ENCODE measurements at regions not wholly inside any gene's neighbourhood (a gene's known extent, or its start where the extent isn't known, plus 50 kb on each side); places are given as distances from the start of the nearest gene placed in this dataset.

- TF ChIP-seq MTA2 (IDR thresholded peaks at IDR 0.05; ENCODE audit: low read depth) (no peak), ESRRA (IDR thresholded peaks at IDR 0.05; ENCODE audit: low read length) (no peak), KDM1A (IDR thresholded peaks at IDR 0.05; ENCODE audit: borderline replicate concordance) (no peak), CBFB (IDR thresholded peaks at IDR 0.05; ENCODE audit: low read depth) (no peak), ZNF687 (IDR thresholded peaks at IDR 0.05) (no peak)
Observed at GRCh38 chr12:42933461-42934081, 344.0 kb upstream of the PRICKLE1 start (continued).

- no peak overlapping the region for H3K4me3 ChIP-seq
- POLR2A ChIA-PET = no interaction called here
- no peak overlapping the region for H3K4me2 ChIP-seq (ENCODE audit: control insufficient read depth, insufficient read depth)
- no peak overlapping the region for H3K27ac ChIP-seq (ENCODE audit: control insufficient read depth, insufficient read depth)
- no peaks in the 10 kb centered on the region for H3K4me1 ChIP-seq (ENCODE audit: control insufficient read depth, insufficient read depth, low read length)
- intact Hi-C loops (cut with micrococcal nuclease; ENCODE audit: unreplicated experiment) (no loop called here), in situ Hi-C loops (cut with MboI) (no loop called here)
- WGBS (ENCODE audit: insufficient coverage, insufficient replicate concordance, low lambda C conversion rate, missing lambda C conversion rate) = 35% methylated on average over 5 of the region's 5 CpGs
- no peak for DNase-seq (ENCODE audit: low read depth, low spot score)
- H4K20me1 ChIP-seq (ENCODE audit: control insufficient read depth, insufficient read depth) = no peaks in the 10 kb centered on the region
- no peak for ATAC-seq
- no peaks in the 10 kb centered on the region for H3K36me3 ChIP-seq (ENCODE audit: control insufficient read depth in 2 of 2, insufficient read depth in 2 of 2, low read length in 1 of 2)
- FAIRE-seq = no peak
- no peaks in the 10 kb centered on the region for H3K27me3 ChIP-seq (replicated peaks in 1 of 2; ENCODE audit: control insufficient read depth in 2 of 2, insufficient read depth in 2 of 2, low read length in 1 of 2)
- SMC1A ChIA-PET (ENCODE audit: uncharacterized antibody, unreplicated experiment) = interaction anchor here (0.9 to 1.5 kb wide), 2 partner anchors 10 to 14 kb away, joined by 3 to 4 read pairs; no protein-coding TSS in a partner anchor
- H2AFZ ChIP-seq (ENCODE audit: control insufficient read depth, low read depth, low read length) = no peak overlapping the region
- RAD21 ChIA-PET (ENCODE audit: unreplicated experiment) = no interaction called here
- CTCF ChIA-PET = no interaction called here
- no peaks in the 10 kb centered on the region for H3K79me2 ChIP-seq (ENCODE audit: control insufficient read depth, insufficient read depth, low read length)
- H3K9me3 ChIP-seq (replicated peaks; ENCODE audit: control insufficient read depth, insufficient read depth, low read length) = no peaks in the 10 kb centered on the region
- no TSS peak for BruUV-seq (replicated peaks)
- no peak overlapping the region for H3K9ac ChIP-seq (ENCODE audit: control insufficient read depth, insufficient read depth, low read length)
- TF ChIP-seq PRDM15 (CRISPR knock-in tag; IDR thresholded peaks at IDR 0.05) = no peak
- TF ChIP-seq TCF7 (IDR thresholded peaks at IDR 0.05; ENCODE audit: borderline replicate concordance) = no peak
- TF ChIP-seq ESRRA (IDR thresholded peaks at IDR 0.05; ENCODE audit: low read length) = no peak
- TF ChIP-seq BCLAF1 (IDR thresholded peaks at IDR 0.05) = no peak
- TF ChIP-seq RAD51 (IDR thresholded peaks at IDR 0.05) = no peak
- TF ChIP-seq EP300 (IDR thresholded peaks at IDR 0.05; ENCODE audit: borderline replicate concordance in 1 of 2, control insufficient read depth in 1 of 2, low read depth in 2 of 2, low read length in 2 of 2) = no peak
Observed at GRCh38 chr12:42932936-42933335, 343.4 kb upstream of the PRICKLE1 start.

All from GM12878 (cell line).